Right cardiac atrium (tissue), 5 donors: ENCODE measurements at regions not wholly inside any gene's neighbourhood (a gene's known extent, or its start where the extent isn't known, plus 50 kb on each side); places are given as distances from the start of the nearest gene placed in this dataset.

Source experiments
- ATAC-seq, 2 donors: fragments of 200-7000 bp; cut with Tn5 transposase; one replicate each; pipeline versions ENCODE4 v1.8.0 to v1.9.1; 2020; ENCODE audit warnings: moderate library complexity in 2 of 2, mild to moderate bottlenecking in 1 of 2
- DNase-seq, 3 donors: peaks; one replicate each; pipeline ENCODE4 v3.0.0-alpha.2; 2020
- H3K27ac ChIP-seq: one replicate; pipeline ENCODE4 v1.5.1; 2013; ENCODE audit warnings: mild to moderate bottlenecking, low read length, control low read depth, moderate library complexity
- H3K27me3 ChIP-seq: one replicate; pipeline ENCODE4 v1.6.1; 2013; ENCODE audit not compliant: control insufficient read depth, insufficient read depth
- H3K4me1 ChIP-seq: one replicate; pipeline ENCODE4 v1.6.1; 2013; ENCODE audit warnings: low read length; ENCODE audit not compliant: control insufficient read depth, insufficient read depth
- H3K4me3 ChIP-seq: one replicate; pipeline ENCODE4 v1.5.1; 2013; ENCODE audit warnings: low read length, control low read depth
- H3K9me3 ChIP-seq: one replicate; pipeline ENCODE4 v1.6.1; 2013; ENCODE audit warnings: low read length; ENCODE audit not compliant: control insufficient read depth
- WGBS: extraction: QIAGEN DNeasy Blood & Tissue Kit; methylation state at CpG from one replicate; pipeline ENCODE4 v1.1.7; 2013; 5-methylcytosine and 5-hydroxymethylcytosine counted together
- intact Hi-C, 4 donors: fragments of 100-400 bp; cut with DNase I; formaldehyde crosslinking; loops; one replicate each; pipeline versions ENCODE4 v1.11.0 to v1.14.0; 2022 to 2023
- donor health status: healthy with polysubstance abuse.
- donor health status: DM: no; HTN: yes; CAD: no.
- donor health status: DM: no; HTN: no; CAD: no.
- donor health status: DM: no; HTN: yes; CAD: no; lungs with severe emphysema.
- donor health status: DM: yes; HTN: yes; CAD: no.

- Histone ChIP-seq H3K4me3 (no peak overlapping the region), H3K27me3 (no peaks in the 10 kb centered on the region), H3K4me1 (no peaks in the 10 kb centered on the region), H3K27ac (no peak overlapping the region), H3K9me3 (no peaks in the 10 kb centered on the region)
- WGBS: 73% methylated on average over 4 of the region's 4 CpGs
- intact Hi-C loops: loop anchor here in 1 of 4 donors (5.0 kb wide), 1 partner anchor 155 kb away; no protein-coding TSS in a partner anchor
- ATAC-seq: no peak
- no peak for DNase-seq
Observed at GRCh38 chr18:34647251-34647650, 62.8 kb upstream of the DTNA start.

GRCh38 chr18:34648269-34648985 lies 61.7 kb upstream of the DTNA start:
- intact Hi-C loops: loop anchor here in 1 of 4 donors (5.0 kb wide), 1 partner anchor 156 kb away; no protein-coding TSS in a partner anchor
- no peaks in the 10 kb centered on the region for H3K4me1 ChIP-seq
- ATAC-seq (no peak), DNase-seq (no peak)
- H3K9me3 ChIP-seq: no peaks in the 10 kb centered on the region
- H3K27me3 ChIP-seq: no peaks in the 10 kb centered on the region
- WGBS: 79% methylated on average over 3 of the region's 3 CpGs
- H3K4me3 ChIP-seq: no peak overlapping the region
- H3K27ac ChIP-seq: no peak overlapping the region

- H3K27me3 ChIP-seq: no peaks in the 10 kb centered on the region
- H3K27ac ChIP-seq: no peak overlapping the region
- intact Hi-C loops: loop anchor here in 1 of 4 donors (5.0 kb wide), 1 partner anchor 157 kb away; no protein-coding TSS in a partner anchor
- WGBS: 8% methylated on average over 4 of the region's 4 CpGs
- DNase-seq (no peak), ATAC-seq (no peak)
- no peak overlapping the region for H3K4me3 ChIP-seq
- H3K4me1 ChIP-seq: no peaks in the 10 kb centered on the region
- no peaks in the 10 kb centered on the region for H3K9me3 ChIP-seq
Observed at GRCh38 chr18:34649080-34649479, 61.0 kb upstream of the DTNA start.

- no peak for ATAC-seq
- H3K4me3 ChIP-seq: no peak overlapping the region
- H3K27ac ChIP-seq: no peak overlapping the region
Observed at GRCh38 chr18:34650121-34650545, 60.0 kb upstream of the DTNA start.

GRCh38 chr18:34651586-34652369 lies 58.3 kb upstream of the DTNA start:
- DNase-seq (no peak), ATAC-seq (no peak)
- Histone ChIP-seq H3K4me1 (no peaks in the 10 kb centered on the region), H3K27me3 (no peaks in the 10 kb centered on the region), H3K4me3 (no peak overlapping the region), H3K9me3 (no peaks in the 10 kb centered on the region), H3K27ac (no peak overlapping the region)
- WGBS: 78% methylated on average over 6 of the region's 6 CpGs
- intact Hi-C loops: loop anchor here in 1 of 4 donors (10.0 kb wide), 1 partner anchor 133 kb away; no protein-coding TSS in a partner anchor

More at GRCh38 chr18:34650121-34650545, 60.0 kb upstream of the DTNA start:
- Histone ChIP-seq H3K4me1 (no peaks in the 10 kb centered on the region), H3K9me3 (no peaks in the 10 kb centered on the region), H3K27me3 (no peaks in the 10 kb centered on the region)
- 34% methylated on average over 5 of the region's 5 CpGs for WGBS
- intact Hi-C loops: loop anchor here in 1 of 4 donors (10.0 kb wide), 1 partner anchor 135 kb away; no protein-coding TSS in a partner anchor
- DNase-seq: no peak

GRCh38 chr18:34655131-34655530 lies 55.0 kb upstream of the DTNA start:
- Histone ChIP-seq H3K27ac (no peak overlapping the region), H3K27me3 (no peaks in the 10 kb centered on the region), H3K4me3 (no peak overlapping the region), H3K9me3 (no peaks in the 10 kb centered on the region), H3K4me1 (no peaks in the 10 kb centered on the region)
- 91% methylated on average over 2 of the region's 2 CpGs for WGBS
- intact Hi-C loops: loop anchor here in 1 of 4 donors (10.0 kb wide), 1 partner anchor 130 kb away; no protein-coding TSS in a partner anchor
- ATAC-seq (no peak), DNase-seq (no peak)

GRCh38 chr18:34657860-34658500 lies 52.1 kb upstream of the DTNA start:
- DNase-seq (no peak), ATAC-seq (no peak)
- Histone ChIP-seq H3K4me1 (no peaks in the 10 kb centered on the region), H3K9me3 (no peaks in the 10 kb centered on the region), H3K4me3 (no peak overlapping the region), H3K27me3 (no peaks in the 10 kb centered on the region), H3K27ac (no peak overlapping the region)
- 59% methylated on average over 4 of the region's 4 CpGs for WGBS
- intact Hi-C loops: loop anchor here in 1 of 4 donors (10.0 kb wide), 1 partner anchor 127 kb away; no protein-coding TSS in a partner anchor

GRCh38 chr18:34659579-34660517 lies 50.2 kb upstream of the DTNA start:
- peak; percentile 81 to 91 (median 89) for DNase-seq
- intact Hi-C loops: loop anchor here in 2 of 4 donors (5.0 to 10.0 kb wide), 3 partner anchors 125 to 303 kb away; no protein-coding TSS in a partner anchor
- H3K27ac ChIP-seq: peak overlapping the region; percentile 97
- H3K9me3 ChIP-seq: no peaks in the 10 kb centered on the region
- H3K4me3 ChIP-seq: no peak overlapping the region
- no peaks in the 10 kb centered on the region for H3K4me1 ChIP-seq
- H3K27me3 ChIP-seq: no peaks in the 10 kb centered on the region
- peak; percentile 96 to 97 for ATAC-seq
- 15% methylated on average over 8 of the region's 8 CpGs for WGBS
